NCI-H748 treated with DMSO at 0.1 percent for 48 hours (cell line): ENCODE measurements at regions not wholly inside any gene's neighbourhood (a gene's known extent, or its start where the extent isn't known, plus 50 kb on each side); places are given as distances from the start of the nearest gene placed in this dataset.

Experiments used
- DNase-seq: peaks from one replicate; lab custom pipeline; 2025; lab: John Stamatoyannopoulos, UW

- no peak for DNase-seq
Measured at GRCh38 chrX:10747975-10748374, 127.6 kb upstream of the MID1 start.

GRCh38 chrX:10749113-10749512 is 128.7 kb upstream of the MID1 start:
- DNase-seq, result no peak

- DNase-seq, result no peak
Measured at GRCh38 chrX:10750581-10750980, 130.2 kb upstream of the MID1 start.

GRCh38 chrX:10753116-10753515 is 132.7 kb upstream of the MID1 start:
- DNase-seq, result no peak

- no peak for DNase-seq
Measured at GRCh38 chrX:10754445-10754844, 134.1 kb upstream of the MID1 start.

- DNase-seq, result no peak
Measured at GRCh38 chrX:10755439-10756334, 135.3 kb upstream of the MID1 start.

GRCh38 chrX:10756441-10756840 is 136.1 kb upstream of the MID1 start:
- no peak for DNase-seq

- DNase-seq, result no peak
Measured at GRCh38 chrX:10759141-10759799, 138.9 kb upstream of the MID1 start.

GRCh38 chrX:10761447-10761846 is 141.1 kb upstream of the MID1 start:
- peak; percentile 70 for DNase-seq

GRCh38 chrX:10769195-10769594 is 148.8 kb upstream of the MID1 start:
- peak; percentile 73 for DNase-seq

GRCh38 chrX:10769696-10770619 is 149.6 kb upstream of the MID1 start:
- DNase-seq, result peak; percentile 86

GRCh38 chrX:10773318-10773717 is 152.9 kb upstream of the MID1 start:
- DNase-seq, result no peak

- no peak for DNase-seq
Measured at GRCh38 chrX:10781847-10782530, 161.6 kb upstream of the MID1 start.

- no peak for DNase-seq
Measured at GRCh38 chrX:10783451-10783995, 163.1 kb upstream of the MID1 start.

GRCh38 chrX:10787264-10787663 is 166.9 kb upstream of the MID1 start:
- no peak for DNase-seq

GRCh38 chrX:10794203-10794630 is 173.8 kb upstream of the MID1 start:
- DNase-seq, result no peak

GRCh38 chrX:10795721-10796120 is 175.3 kb upstream of the MID1 start:
- no peak for DNase-seq

- DNase-seq, result no peak
Measured at GRCh38 chrX:10797466-10797865, 177.1 kb upstream of the MID1 start.

- no peak for DNase-seq
Measured at GRCh38 chrX:10798041-10798440, 177.7 kb upstream of the MID1 start.

- no peak for DNase-seq
Measured at GRCh38 chrX:10800796-10801195, 180.4 kb upstream of the MID1 start.

GRCh38 chrX:10811111-10811510 is 190.7 kb upstream of the MID1 start:
- no peak for DNase-seq
